ENCODE measurements at regions not wholly inside any gene's neighbourhood (a gene's known extent, or its start where the extent isn't known, plus 50 kb on each side); places are given as distances from the start of the nearest gene placed in this dataset.
"Not testable (repeated sequence)": the region's sequence is repeated elsewhere in the genome, so short reads cannot be mapped to it uniquely, and the experiment has no call there.

DNA sequence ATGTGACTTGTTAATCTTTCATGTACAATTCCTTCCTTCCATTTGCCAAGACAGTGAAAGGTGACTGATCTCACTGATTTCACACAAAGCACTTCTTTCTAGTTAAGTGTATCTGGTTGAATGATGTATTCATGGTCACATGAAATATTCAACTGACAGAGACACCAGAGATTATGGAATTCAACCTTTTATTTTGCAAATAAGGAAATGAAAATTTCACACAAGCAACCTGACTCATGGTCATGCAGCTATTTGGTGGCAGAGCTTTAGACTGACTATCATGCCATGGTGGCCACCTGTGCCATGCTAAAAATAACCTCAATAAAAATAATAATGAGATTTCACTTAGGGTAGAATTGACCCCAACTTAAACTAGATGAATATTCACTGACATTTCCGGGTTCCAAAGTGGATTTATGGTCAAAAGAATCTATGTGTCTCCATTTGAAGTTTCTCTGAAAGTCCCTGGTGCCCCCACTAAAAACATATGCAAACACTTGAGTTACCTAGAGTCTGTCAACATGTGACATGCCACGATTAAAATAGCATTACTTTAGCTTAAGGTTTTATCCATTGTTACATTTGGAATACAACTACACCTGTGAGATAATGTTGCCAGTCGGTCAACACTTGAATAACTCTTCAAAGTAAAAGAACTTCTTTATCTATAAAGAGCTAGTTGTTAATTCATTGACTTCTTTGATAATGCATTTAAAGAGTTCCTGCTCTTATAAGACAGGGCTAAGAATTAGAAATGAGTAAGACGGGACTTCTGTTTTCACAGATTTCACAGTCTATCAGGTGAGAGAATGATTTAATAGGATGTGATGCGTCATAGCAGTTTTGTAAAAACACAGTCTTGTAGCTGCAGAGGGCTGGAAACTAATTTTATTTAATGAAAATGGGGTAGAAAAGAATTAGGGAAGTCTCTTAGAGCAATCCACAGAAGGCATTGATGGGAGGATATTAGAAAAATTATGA, 94.6 kb upstream of the OR9G4 start:
- TF ChIP-seq, protein P1, sequence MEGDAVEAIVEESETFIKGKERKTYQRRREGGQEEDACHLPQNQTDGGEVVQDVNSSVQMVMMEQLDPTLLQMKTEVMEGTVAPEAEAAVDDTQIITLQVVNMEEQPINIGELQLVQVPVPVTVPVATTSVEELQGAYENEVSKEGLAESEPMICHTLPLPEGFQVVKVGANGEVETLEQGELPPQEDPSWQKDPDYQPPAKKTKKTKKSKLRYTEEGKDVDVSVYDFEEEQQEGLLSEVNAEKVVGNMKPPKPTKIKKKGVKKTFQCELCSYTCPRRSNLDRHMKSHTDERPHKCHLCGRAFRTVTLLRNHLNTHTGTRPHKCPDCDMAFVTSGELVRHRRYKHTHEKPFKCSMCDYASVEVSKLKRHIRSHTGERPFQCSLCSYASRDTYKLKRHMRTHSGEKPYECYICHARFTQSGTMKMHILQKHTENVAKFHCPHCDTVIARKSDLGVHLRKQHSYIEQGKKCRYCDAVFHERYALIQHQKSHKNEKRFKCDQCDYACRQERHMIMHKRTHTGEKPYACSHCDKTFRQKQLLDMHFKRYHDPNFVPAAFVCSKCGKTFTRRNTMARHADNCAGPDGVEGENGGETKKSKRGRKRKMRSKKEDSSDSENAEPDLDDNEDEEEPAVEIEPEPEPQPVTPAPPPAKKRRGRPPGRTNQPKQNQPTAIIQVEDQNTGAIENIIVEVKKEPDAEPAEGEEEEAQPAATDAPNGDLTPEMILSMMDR (optimal IDR thresholded peaks at IDR 0.05 in 1 of 3, IDR thresholded peaks at IDR 0.05 in 1 of 3, conservative IDR thresholded peaks at IDR 0.05 in 1 of 3; ENCODE audit: extremely low read depth in 1 of 3, insufficient read depth in 2 of 3, low read length in 3 of 3): no peak
- TF ChIP-seq EZH2 (IDR thresholded peaks at IDR 0.05; ENCODE audit: low read length): no peak
- Histone ChIP-seq H3K36me3 (ENCODE audit: control insufficient read depth in 2 of 2, extremely low read depth in 1 of 2, insufficient read depth in 2 of 2, low read length in 2 of 2) (no peaks in the 10 kb centered on the region), H3K4me1 (ENCODE audit: control insufficient read depth, extremely low read depth, insufficient read depth, low read length) (peaks cover 4% of the 10 kb centered on the region), H3K4me2 (ENCODE audit: control insufficient read depth, extremely low read depth, insufficient read depth, low read depth, low read length) (no peak overlapping the region), H4K20me1 (ENCODE audit: control insufficient read depth, extremely low read depth, insufficient read depth, low read length) (no peaks in the 10 kb centered on the region), H2AFZ (ENCODE audit: control insufficient read depth, low read length) (no peak overlapping the region), H3K9me1 (ENCODE audit: control insufficient read depth, extremely low read depth, insufficient read depth, low read length) (no peaks in the 10 kb centered on the region), H3K27ac (ENCODE audit: control insufficient read depth, insufficient read depth, low read length) (no peak overlapping the region), H3K9ac (ENCODE audit: control insufficient read depth, extremely low read depth, insufficient read depth, low read length) (no peak overlapping the region), H3K4me3 (ENCODE audit: control insufficient read depth in 2 of 3, extremely low read depth in 1 of 3, insufficient read depth in 2 of 3, low read depth in 1 of 3, low read length in 3 of 3) (no peak overlapping the region), H3K79me2 (ENCODE audit: control insufficient read depth, insufficient read depth, low read length) (no peaks in the 10 kb centered on the region), H3K9me3 (ENCODE audit: control insufficient read depth, low read depth, low read length) (no peaks in the 10 kb centered on the region), H3K27me3 (ENCODE audit: control insufficient read depth, extremely low read depth, insufficient read depth, low read length) (no peaks in the 10 kb centered on the region)
- dilution Hi-C loops (cut with MboI; ENCODE audit: extremely low pct_ligation_motif_present, low sequenced_read_pairs): loop anchor here (25.0 kb wide), 2 partner anchors 244 to 444 kb away; no protein-coding TSS in a partner anchor
- DNase-seq (ENCODE audit: low read depth, low spot score): no peak
- FAIRE-seq: peak; percentile 34

DNA sequence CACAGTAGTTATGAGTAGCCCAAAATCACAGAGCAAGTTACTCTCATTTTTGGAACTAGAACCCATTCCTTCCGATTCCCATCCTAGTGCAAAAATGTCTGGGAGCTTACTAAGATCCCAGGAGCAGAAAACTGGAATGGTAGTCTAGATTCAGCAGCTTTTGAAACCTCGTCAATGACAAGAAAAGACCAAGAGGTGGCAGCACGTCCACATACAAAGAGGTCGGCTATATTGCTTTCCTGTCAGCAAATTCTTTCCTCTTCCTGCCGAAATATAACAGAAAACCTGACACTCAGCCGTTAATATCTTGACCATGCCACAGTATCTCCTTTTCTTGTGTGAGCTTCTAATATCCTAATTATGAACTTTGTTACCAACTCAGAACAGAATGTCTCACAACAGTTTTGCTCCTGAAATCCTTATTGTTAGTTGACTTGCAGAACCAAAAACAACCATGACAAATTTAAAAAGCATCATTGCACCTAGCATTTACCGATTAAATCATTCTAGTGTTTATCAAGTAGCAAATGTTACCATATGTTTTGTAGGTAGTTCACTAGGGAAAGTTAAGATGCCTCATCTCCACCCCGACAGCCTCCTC, 92.8 kb upstream of the OR9G4 start:
- no peak overlapping the region for H3K9ac ChIP-seq (ENCODE audit: control insufficient read depth, extremely low read depth, insufficient read depth, low read length)
- H3K4me3 ChIP-seq (ENCODE audit: control insufficient read depth in 2 of 3, extremely low read depth in 1 of 3, insufficient read depth in 2 of 3, low read depth in 1 of 3, low read length in 3 of 3): no peak overlapping the region
- no peaks in the 10 kb centered on the region for H3K36me3 ChIP-seq (ENCODE audit: control insufficient read depth in 2 of 2, extremely low read depth in 1 of 2, insufficient read depth in 2 of 2, low read length in 2 of 2)
- peak; percentile 38 for DNase-seq (ENCODE audit: low read depth, low spot score)
- H3K4me2 ChIP-seq (ENCODE audit: control insufficient read depth, extremely low read depth, insufficient read depth, low read depth, low read length): no peak overlapping the region
- TF ChIP-seq, protein P1 (optimal IDR thresholded peaks at IDR 0.05 in 1 of 3, IDR thresholded peaks at IDR 0.05 in 1 of 3, conservative IDR thresholded peaks at IDR 0.05 in 1 of 3; ENCODE audit: extremely low read depth in 1 of 3, insufficient read depth in 2 of 3, low read length in 3 of 3): peak; percentile 64 to 76 (median 74)
- no peak for TF ChIP-seq EZH2 (IDR thresholded peaks at IDR 0.05; ENCODE audit: low read length)
- H3K9me1 ChIP-seq (ENCODE audit: control insufficient read depth, extremely low read depth, insufficient read depth, low read length): no peaks in the 10 kb centered on the region
- dilution Hi-C loops (cut with MboI; ENCODE audit: extremely low pct_ligation_motif_present, low sequenced_read_pairs): loop anchor here (25.0 kb wide), 2 partner anchors 246 to 446 kb away; no protein-coding TSS in a partner anchor
- H3K27me3 ChIP-seq (ENCODE audit: control insufficient read depth, extremely low read depth, insufficient read depth, low read length): no peaks in the 10 kb centered on the region
- H3K79me2 ChIP-seq (ENCODE audit: control insufficient read depth, insufficient read depth, low read length): no peaks in the 10 kb centered on the region
- no peaks in the 10 kb centered on the region for H4K20me1 ChIP-seq (ENCODE audit: control insufficient read depth, extremely low read depth, insufficient read depth, low read length)
- H3K4me1 ChIP-seq (ENCODE audit: control insufficient read depth, extremely low read depth, insufficient read depth, low read length): peaks cover 4% of the 10 kb centered on the region
- H3K9me3 ChIP-seq (ENCODE audit: control insufficient read depth, low read depth, low read length): no peaks in the 10 kb centered on the region
- peak; percentile 96 for FAIRE-seq
- no peak overlapping the region for H3K27ac ChIP-seq (ENCODE audit: control insufficient read depth, insufficient read depth, low read length)
- H2AFZ ChIP-seq (ENCODE audit: control insufficient read depth, low read length): no peak overlapping the region

DNA sequence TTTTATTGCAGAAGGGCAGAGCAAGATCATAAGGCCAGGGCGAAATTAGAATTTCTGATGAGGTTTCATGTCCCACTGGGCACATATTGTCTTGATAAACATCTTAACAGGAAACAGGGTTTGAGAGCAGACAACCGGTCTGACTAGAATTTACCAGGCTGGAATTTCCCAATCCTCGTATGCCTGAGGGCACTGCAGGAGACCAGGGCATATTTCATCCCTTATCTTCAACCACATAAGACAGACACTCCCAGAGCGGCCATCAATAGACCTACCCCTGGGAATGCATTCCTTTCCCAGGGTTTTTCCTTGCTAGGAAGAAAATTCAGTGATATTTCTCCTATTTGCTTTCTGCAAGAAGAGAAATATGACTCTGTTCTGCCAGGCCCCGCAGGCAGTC, 78.9 kb upstream of the OR9G4 start:
- H3K4me3 ChIP-seq (ENCODE audit: control insufficient read depth in 2 of 3, extremely low read depth in 1 of 3, insufficient read depth in 2 of 3, low read depth in 1 of 3, low read length in 3 of 3); H3K9ac ChIP-seq (ENCODE audit: control insufficient read depth, extremely low read depth, insufficient read depth, low read length); FAIRE-seq; H3K4me1 ChIP-seq (ENCODE audit: control insufficient read depth, extremely low read depth, insufficient read depth, low read length); H3K36me3 ChIP-seq (ENCODE audit: control insufficient read depth in 2 of 2, extremely low read depth in 1 of 2, insufficient read depth in 2 of 2, low read length in 2 of 2); H3K9me1 ChIP-seq (ENCODE audit: control insufficient read depth, extremely low read depth, insufficient read depth, low read length); DNase-seq (ENCODE audit: low read depth, low spot score); H3K4me2 ChIP-seq (ENCODE audit: control insufficient read depth, extremely low read depth, insufficient read depth, low read depth, low read length); H3K27ac ChIP-seq (ENCODE audit: control insufficient read depth, insufficient read depth, low read length); H4K20me1 ChIP-seq (ENCODE audit: control insufficient read depth, extremely low read depth, insufficient read depth, low read length); H3K27me3 ChIP-seq (ENCODE audit: control insufficient read depth, extremely low read depth, insufficient read depth, low read length); H3K79me2 ChIP-seq (ENCODE audit: control insufficient read depth, insufficient read depth, low read length); H3K9me3 ChIP-seq (ENCODE audit: control insufficient read depth, low read depth, low read length); H2AFZ ChIP-seq (ENCODE audit: control insufficient read depth, low read length): not testable (repeated sequence)
- dilution Hi-C loops (cut with MboI; ENCODE audit: extremely low pct_ligation_motif_present, low sequenced_read_pairs): loop anchor here (25.0 kb wide), 2 partner anchors 260 to 460 kb away; no protein-coding TSS in a partner anchor

Measured in keratinocyte (primary cell).